GM23248 (cell line): ENCODE measurements at regions not wholly inside any gene's neighbourhood (a gene's known extent, or its start where the extent isn't known, plus 50 kb on each side); places are given as distances from the start of the nearest gene placed in this dataset.

Experiments used
- DNase-seq: peaks from one replicate; pipeline ENCODE4 v3.0.0-alpha.2; 2015
- H2AFZ ChIP-seq: fragments of 200-600 bp; sonication (generic); 2 replicates; pipeline ENCODE4 v1.6.1; 2016; ENCODE audit warnings: antibody characterized with exemption
- H3F3A ChIP-seq: fragments of 200-600 bp; sonication (generic); 2 replicates; pipeline ENCODE4 v1.6.1; 2016; ENCODE audit warnings: mild to moderate bottlenecking, antibody characterized with exemption, mixed run types; ENCODE audit not compliant: insufficient read depth
- H3K27ac ChIP-seq: fragments of 200-600 bp; sonication (generic); 2 replicates; pipeline ENCODE4 v1.5.1; 2016; ENCODE audit warnings: mild to moderate bottlenecking
- H3K27me3 ChIP-seq: fragments of 200-600 bp; sonication (generic); replicated peaks from 2 replicates; pipeline ENCODE4 v1.6.1; 2016; ENCODE audit warnings: mild to moderate bottlenecking; ENCODE audit not compliant: insufficient read depth
- H3K36me3 ChIP-seq: fragments of 200-600 bp; sonication (generic); 2 replicates; pipeline ENCODE4 v1.6.1; 2016; ENCODE audit warnings: low read depth, mild to moderate bottlenecking
- H3K4me1 ChIP-seq: fragments of 200-600 bp; sonication (generic); 2 replicates; pipeline ENCODE4 v1.6.1; 2016; ENCODE audit warnings: mild to moderate bottlenecking; ENCODE audit not compliant: insufficient read depth
- H3K4me2 ChIP-seq: fragments of 200-600 bp; sonication (generic); one replicate; pipeline ENCODE4 v1.6.1; 2016; ENCODE audit warnings: mild to moderate bottlenecking; ENCODE audit not compliant: unreplicated experiment
- H3K4me3 ChIP-seq: fragments of 200-600 bp; sonication (generic); 2 replicates; pipeline ENCODE4 v1.5.1; 2016; ENCODE audit warnings: mild to moderate bottlenecking
- H3K79me2 ChIP-seq: fragments of 200-600 bp; sonication (generic); 2 replicates; pipeline ENCODE4 v1.6.1; 2016; ENCODE audit warnings: mild to moderate bottlenecking; ENCODE audit not compliant: insufficient read depth
- H3K9ac ChIP-seq: fragments of 200-600 bp; sonication (generic); 2 replicates; pipeline ENCODE4 v1.6.1; 2016; ENCODE audit warnings: mild to moderate bottlenecking
- H3K9me2 ChIP-seq: fragments of 200-600 bp; sonication (generic); 2 replicates; pipeline ENCODE4 v1.6.1; 2016; ENCODE audit warnings: mixed run types, mild to moderate bottlenecking, moderate library complexity; ENCODE audit not compliant: insufficient read depth
- H3K9me3 ChIP-seq: fragments of 200-600 bp; sonication (generic); one replicate; pipeline ENCODE4 v1.6.1; 2017; ENCODE audit warnings: low read depth
- H4K20me1 ChIP-seq: fragments of 200-600 bp; sonication (generic); 2 replicates; pipeline ENCODE4 v1.6.0; 2016; ENCODE audit not compliant: insufficient read depth
- EZH2 ChIP-seq: fragments of 200-600 bp; sonication (generic); IDR thresholded peaks from 2 replicates; pipeline ENCODE4 v1.6.1; 2018; ENCODE audit warnings: antibody characterized with exemption, mild to moderate bottlenecking; ENCODE audit not compliant: insufficient read depth, poor library complexity, severe bottlenecking
- EZH2phosphoT487 ChIP-seq: fragments of 200-600 bp; sonication (generic); IDR thresholded peaks from 2 replicates; pipeline ENCODE4 v1.6.1; 2018; ENCODE audit warnings: antibody characterized with exemption, moderate library complexity, mild to moderate bottlenecking, low read depth; ENCODE audit not compliant: insufficient read depth
- WGBS, 2 experiments: methylation state at CpG; one replicate each; pipeline ENCODE4 v1.1.6; 2015 to 2017; ENCODE audit warnings: low lambda C conversion rate in 2 of 2, low coverage in 1 of 2; ENCODE audit errors: missing lambda C conversion rate in 2 of 2; 5-methylcytosine and 5-hydroxymethylcytosine counted together
- in situ Hi-C: fragments of 300-500 bp; cut with MboI; formaldehyde crosslinking; loops from 2 replicates; pipeline ENCODE4 v1.15.0; 2020

DNA sequence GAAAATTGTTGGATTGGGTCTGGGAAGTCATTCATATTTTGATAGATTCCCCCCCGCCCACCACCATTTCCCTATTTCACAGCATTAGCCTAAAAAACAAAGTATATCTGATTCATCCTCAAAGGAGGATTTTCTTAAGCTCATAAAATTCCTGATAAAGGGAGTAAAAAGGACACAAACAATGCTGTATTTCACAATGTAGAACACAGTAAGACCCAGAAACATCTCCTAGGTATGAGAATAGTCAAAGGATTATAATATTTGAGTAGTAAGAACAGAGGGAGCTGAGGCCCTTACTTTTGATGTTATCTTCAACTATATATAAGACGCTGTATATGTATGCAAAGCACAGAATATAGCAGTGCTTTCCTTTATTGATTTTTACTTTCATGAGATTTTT lies 225.3 kb downstream of the TGFB2 start:
- DNase-seq = no peak
- Histone ChIP-seq H3F3A (no peaks in the 10 kb centered on the region), H3K9ac (no peak overlapping the region), H3K4me3 (no peak overlapping the region), H3K36me3 (no peaks in the 10 kb centered on the region), H4K20me1 (no peaks in the 10 kb centered on the region), H3K27me3 (no peaks in the 10 kb centered on the region), H3K9me3 (no peaks in the 10 kb centered on the region), H3K79me2 (no peaks in the 10 kb centered on the region), H3K27ac (no peak overlapping the region), H3K9me2 (no peaks in the 10 kb centered on the region), H2AFZ (no peak overlapping the region), H3K4me2 (no peak overlapping the region), H3K4me1 (peaks cover 10% of the 10 kb centered on the region)
- TF ChIP-seq EZH2phosphoT487 (no peak), EZH2 (no peak)
- in situ Hi-C loops = loop anchor here (25.0 kb wide), 1 partner anchor 817 kb away; no protein-coding TSS in a partner anchor
- WGBS, 2 experiments = 89 to 90% methylated on average over 2 of the region's 2 CpGs

DNA sequence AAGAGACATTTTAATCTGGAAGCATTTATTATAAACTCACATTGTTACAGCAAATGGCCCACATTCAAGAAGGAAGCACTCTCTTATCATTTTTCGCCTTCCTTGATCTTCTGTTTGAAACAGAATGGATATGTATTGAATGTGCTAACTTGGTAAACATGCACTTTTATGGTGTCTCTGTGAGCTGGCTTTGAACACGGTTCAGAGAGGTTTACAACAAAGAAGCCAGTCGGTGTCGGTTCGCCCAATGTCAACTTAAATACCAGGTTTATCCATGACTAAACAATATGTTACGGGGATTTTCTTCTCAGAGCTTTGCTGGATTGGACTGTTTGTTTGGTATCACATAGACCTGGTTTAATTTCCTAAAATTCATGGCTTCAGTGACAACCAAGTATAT lies 226.4 kb downstream of the TGFB2 start:
- no peak overlapping the region for H2AFZ ChIP-seq
- 98 to 99% methylated on average over 6 of the region's 6 CpGs for WGBS, 2 experiments
- H3K79me2 ChIP-seq = no peaks in the 10 kb centered on the region
- in situ Hi-C loops = loop anchor here (25.0 kb wide), 1 partner anchor 816 kb away; no protein-coding TSS in a partner anchor
- no peak overlapping the region for H3K4me3 ChIP-seq
- no peaks in the 10 kb centered on the region for H3F3A ChIP-seq
- peaks cover 10% of the 10 kb centered on the region for H3K4me1 ChIP-seq
- H3K27me3 ChIP-seq = no peaks in the 10 kb centered on the region
- no peak overlapping the region for H3K27ac ChIP-seq
- no peak overlapping the region for H3K4me2 ChIP-seq
- no peaks in the 10 kb centered on the region for H4K20me1 ChIP-seq
- no peaks in the 10 kb centered on the region for H3K36me3 ChIP-seq
- H3K9me3 ChIP-seq = no peaks in the 10 kb centered on the region
- no peak overlapping the region for H3K9ac ChIP-seq
- no peak for DNase-seq
- H3K9me2 ChIP-seq = no peaks in the 10 kb centered on the region
- TF ChIP-seq EZH2 = no peak

DNA sequence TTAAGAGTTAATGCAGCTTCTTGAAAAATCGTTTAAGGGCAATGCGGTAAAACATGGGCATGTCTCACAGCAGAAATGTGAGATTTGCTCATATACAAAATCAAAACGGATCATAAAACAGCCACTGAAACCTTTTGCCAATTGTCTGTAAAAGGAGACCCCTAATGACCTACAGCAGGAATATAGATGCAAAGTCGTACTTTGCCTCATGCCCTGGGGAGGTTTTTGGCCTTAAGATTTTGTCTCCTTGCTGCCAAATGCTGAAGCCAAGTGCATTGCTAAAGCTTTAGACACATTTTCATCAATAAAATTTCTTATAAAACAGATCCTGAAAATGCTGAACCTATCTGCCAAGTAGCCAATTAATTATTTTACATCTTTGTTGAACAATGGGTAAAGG lies 226.9 kb downstream of the TGFB2 start:
- no peak for TF ChIP-seq EZH2phosphoT487
- no peak for TF ChIP-seq EZH2
- Histone ChIP-seq H3K9me3 (no peaks in the 10 kb centered on the region), H3K4me2 (no peak overlapping the region), H2AFZ (no peak overlapping the region), H3K36me3 (no peaks in the 10 kb centered on the region), H3K4me1 (peaks cover 10% of the 10 kb centered on the region), H4K20me1 (no peaks in the 10 kb centered on the region), H3K27ac (no peak overlapping the region), H3K9ac (no peak overlapping the region), H3K79me2 (no peaks in the 10 kb centered on the region), H3K4me3 (no peak overlapping the region), H3K9me2 (no peaks in the 10 kb centered on the region), H3K27me3 (no peaks in the 10 kb centered on the region), H3F3A (no peaks in the 10 kb centered on the region)
- WGBS, 2 experiments = 81 to 87% methylated on average over 4 of the region's 4 CpGs
- in situ Hi-C loops = loop anchor here (25.0 kb wide), 1 partner anchor 815 kb away; no protein-coding TSS in a partner anchor
- DNase-seq = no peak

DNA sequence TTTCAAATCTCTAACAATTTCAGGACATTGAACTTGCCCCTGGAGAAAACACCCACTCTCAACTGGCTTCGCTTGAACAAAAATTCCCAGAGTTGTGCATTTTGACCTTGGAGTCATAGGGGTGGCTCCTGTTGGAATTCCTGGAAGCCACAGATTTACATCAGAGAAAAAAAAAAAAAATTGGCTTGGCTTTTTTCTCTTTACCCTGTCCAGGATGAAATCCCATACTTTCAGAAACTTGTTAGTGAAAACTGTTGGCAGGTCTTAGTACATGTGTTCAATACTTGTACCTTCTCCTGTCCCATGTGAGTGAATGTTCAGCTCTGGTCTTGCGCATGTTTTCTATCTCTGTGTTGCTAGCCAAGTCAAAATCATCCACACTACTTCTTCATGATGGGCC lies 228.8 kb downstream of the TGFB2 start:
- Histone ChIP-seq H3K9me2 (no peaks in the 10 kb centered on the region), H3K4me3 (no peak overlapping the region), H3K4me1 (peaks cover 4% of the 10 kb centered on the region), H3K36me3 (no peaks in the 10 kb centered on the region), H3K9me3 (no peaks in the 10 kb centered on the region), H2AFZ (no peak overlapping the region), H4K20me1 (no peaks in the 10 kb centered on the region), H3K79me2 (no peaks in the 10 kb centered on the region), H3K4me2 (no peak overlapping the region), H3K27me3 (no peaks in the 10 kb centered on the region), H3F3A (no peaks in the 10 kb centered on the region), H3K9ac (no peak overlapping the region), H3K27ac (no peak overlapping the region)
- in situ Hi-C loops = loop anchor here (25.0 kb wide), 1 partner anchor 813 kb away; no protein-coding TSS in a partner anchor
- DNase-seq = no peak
- 86 to 94% methylated on average over 2 of the region's 2 CpGs for WGBS, 2 experiments
- TF ChIP-seq EZH2 (no peak), EZH2phosphoT487 (no peak)

DNA sequence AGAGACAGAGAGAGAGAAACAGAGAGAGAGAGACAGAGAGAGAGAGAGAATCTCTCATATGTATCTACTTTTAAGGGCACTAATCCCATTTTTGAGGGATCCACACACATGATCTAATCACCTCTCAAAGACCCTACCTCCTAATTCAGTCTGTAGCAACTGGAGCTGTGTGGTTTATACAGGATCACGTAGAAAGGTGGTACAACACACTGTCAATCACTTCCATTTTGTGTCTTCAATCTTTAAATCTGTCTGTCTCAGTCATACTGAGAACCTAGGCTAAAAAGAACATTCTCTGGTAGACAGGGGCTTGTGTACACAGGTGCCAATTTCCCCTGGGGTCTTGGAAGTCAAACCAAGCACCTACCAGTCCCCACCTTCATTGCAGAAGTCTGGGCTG lies 229.9 kb downstream of the TGFB2 start:
- Histone ChIP-seq H3F3A (no peaks in the 10 kb centered on the region), H3K4me1 (no peaks in the 10 kb centered on the region), H3K27me3 (no peaks in the 10 kb centered on the region), H3K9me2 (no peaks in the 10 kb centered on the region), H3K4me3 (no peak overlapping the region), H2AFZ (no peak overlapping the region), H3K9ac (no peak overlapping the region), H3K9me3 (no peaks in the 10 kb centered on the region), H3K36me3 (no peaks in the 10 kb centered on the region), H3K79me2 (no peaks in the 10 kb centered on the region), H3K27ac (no peak overlapping the region), H4K20me1 (no peaks in the 10 kb centered on the region), H3K4me2 (no peak overlapping the region)
- in situ Hi-C loops = no loop called here
- WGBS, 2 experiments = 32 to 50% methylated on average over 1 of the region's 1 CpG
- DNase-seq = no peak
- TF ChIP-seq EZH2 (no peak), EZH2phosphoT487 (no peak)
